GM12865 (cell line): ENCODE measurements at regions not wholly inside any gene's neighbourhood (a gene's known extent, or its start where the extent isn't known, plus 50 kb on each side); places are given as distances from the start of the nearest gene placed in this dataset.

Source experiments
- DNase-seq: peaks from one replicate; pipeline ENCODE4 v3.0.0; 2010; ENCODE audit warnings: low read depth
- H3K4me3 ChIP-seq: 2 replicates; pipeline ENCODE4 v1.5.1; 2011; ENCODE audit warnings: mild to moderate bottlenecking, low read depth, low read length, control low read depth
- CTCF ChIP-seq: IDR thresholded peaks from 2 replicates; pipeline ENCODE4 v1.5.1; 2011; ENCODE audit warnings: low read length, control low read depth, low read depth, inconsistent platforms; ENCODE audit not compliant: insufficient read depth; ENCODE audit errors: missing control alignments

DNA sequence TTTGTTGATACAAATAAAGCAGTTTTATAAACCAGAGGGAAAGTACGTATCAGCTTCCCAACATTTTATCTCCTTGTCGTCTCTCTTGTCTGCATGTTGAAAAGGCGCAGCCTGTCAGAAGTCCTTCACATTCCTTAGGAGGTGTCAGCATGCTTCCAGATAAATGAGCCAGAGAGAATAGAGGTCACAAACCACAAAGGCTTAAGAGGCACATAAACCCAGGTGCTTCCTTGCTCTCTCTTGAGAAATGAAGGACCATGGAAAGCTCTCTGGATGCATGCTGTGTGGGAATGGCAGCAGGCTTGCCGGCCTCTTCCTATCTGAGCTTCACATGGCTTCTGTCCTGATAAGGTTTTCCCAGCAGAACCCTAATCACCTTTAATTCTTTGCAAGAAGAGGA, 448.5 kb downstream of the XPNPEP1 start:
- H3K4me3 ChIP-seq, result no peak overlapping the region
- no peak for DNase-seq
- TF ChIP-seq CTCF, result no peak

GRCh38 chr10:109474261-109474660, 449.1 kb downstream of the XPNPEP1 start:
- H3K4me3 ChIP-seq, result no peak overlapping the region
- no peak for DNase-seq
- TF ChIP-seq CTCF, result no peak

- no peak for TF ChIP-seq CTCF
- H3K4me3 ChIP-seq, result no peak overlapping the region
- no peak for DNase-seq
These were observed 455.8 kb downstream of the XPNPEP1 start for GRCh38 chr10:109467551-109467950.

GRCh38 chr10:109464949-109465348, 458.4 kb downstream of the XPNPEP1 start:
- H3K4me3 ChIP-seq, result no peak overlapping the region
- DNase-seq, result no peak
- no peak for TF ChIP-seq CTCF

GRCh38 chr10:109457302-109457638, 466.0 kb downstream of the XPNPEP1 start:
- no peak for DNase-seq
- TF ChIP-seq CTCF, result no peak
- H3K4me3 ChIP-seq, result no peak overlapping the region

DNA sequence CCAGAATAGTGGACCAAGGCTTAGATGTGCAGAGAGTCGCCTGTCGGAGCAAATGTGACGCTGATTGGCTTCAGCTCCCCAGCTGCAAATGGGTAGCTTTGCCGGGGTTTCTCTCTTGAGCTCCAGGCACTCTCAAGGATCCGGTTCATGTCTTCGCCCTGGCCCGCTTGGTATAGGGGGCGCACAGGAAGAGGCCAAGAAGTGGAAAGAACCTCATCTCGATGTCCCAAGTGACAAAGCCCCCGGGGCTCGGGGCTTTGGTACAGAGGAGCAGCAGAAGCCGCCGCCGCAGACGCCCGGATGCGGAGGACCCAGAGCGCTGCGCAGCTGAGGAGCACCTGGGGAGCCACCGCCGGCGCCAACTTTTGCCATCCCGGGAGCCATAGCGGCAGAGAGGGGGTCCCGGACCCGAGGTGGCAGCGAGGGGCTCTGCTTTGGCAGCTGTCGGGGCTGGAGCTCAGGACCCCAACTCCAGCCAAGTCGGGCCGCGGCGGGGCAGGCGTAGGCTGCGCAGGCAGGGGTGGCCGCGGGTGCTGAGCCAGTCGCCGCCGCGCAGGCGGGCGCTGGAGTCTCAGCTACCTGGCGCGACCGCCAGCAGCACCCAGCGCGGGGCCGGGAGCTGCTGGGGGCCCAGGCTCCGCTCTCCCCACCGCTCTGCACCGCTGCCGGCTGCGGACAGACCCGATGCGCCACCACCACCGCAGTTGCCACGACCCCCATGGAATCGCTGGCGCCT, 466.6 kb downstream of the XPNPEP1 start:
- DNase-seq, result no peak
- TF ChIP-seq CTCF, result no peak
- H3K4me3 ChIP-seq, result no peak overlapping the region

DNA sequence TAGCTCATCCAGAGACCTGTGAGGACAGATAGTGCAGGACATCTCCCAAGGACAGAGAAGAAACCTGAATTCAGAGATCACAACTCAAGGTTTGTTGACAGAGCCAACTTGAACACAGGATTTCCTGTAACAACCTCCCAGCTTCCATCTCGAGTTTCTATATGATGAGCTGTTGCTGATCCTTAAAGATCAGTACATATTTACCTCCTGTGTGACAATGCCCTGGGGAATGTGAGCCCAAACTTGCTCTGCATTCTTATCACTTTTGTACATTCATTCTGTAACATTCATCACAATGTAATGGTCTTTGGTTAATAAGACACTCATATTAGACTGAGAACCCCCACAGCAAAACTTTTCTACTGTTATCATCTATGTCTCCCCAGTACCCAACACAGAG, 468.6 kb downstream of the XPNPEP1 start:
- DNase-seq, result no peak
- H3K4me3 ChIP-seq, result no peak overlapping the region

More for the DNA sequence above, 468.6 kb downstream of the XPNPEP1 start:
- no peak for TF ChIP-seq CTCF
